Fibroblast of lung (primary cell): ENCODE measurements at regions not wholly inside any gene's neighbourhood (a gene's known extent, or its start where the extent isn't known, plus 50 kb on each side); places are given as distances from the start of the nearest gene placed in this dataset.

Experiments
- CTCF ChIP-seq, 2 donors: IDR thresholded peaks in 1 of 2; conservative IDR thresholded peaks in 1 of 2; 1 replicate in 1 of 2; 2 replicates in 1 of 2; pipeline ENCODE4 v1.5.1; 2011 to 2012; ENCODE audit warnings: low read length in 2 of 2, control low read depth in 1 of 2, inconsistent platforms in 1 of 2, low read depth in 1 of 2, mild to moderate bottlenecking in 1 of 2
- EZH2 ChIP-seq: IDR thresholded peaks from 2 replicates; pipeline ENCODE4 v1.5.1; 2012; ENCODE audit warnings: low read length, control low read depth, mild to moderate bottlenecking; ENCODE audit errors: missing control alignments

- TF ChIP-seq CTCF (conservative IDR thresholded peaks at IDR 0.05 in 1 of 2, IDR thresholded peaks at IDR 0.05 in 1 of 2; ENCODE audit: low read depth in 1 of 2, low read length in 2 of 2) (no peak), EZH2 (no peak)
Measured at GRCh38 chr12:67391034-67391433, 121.9 kb downstream of the CAND1 start.
